ENCODE measurements at regions not wholly inside any gene's neighbourhood (a gene's known extent, or its start where the extent isn't known, plus 50 kb on each side); places are given as distances from the start of the nearest gene placed in this dataset.

DNA sequence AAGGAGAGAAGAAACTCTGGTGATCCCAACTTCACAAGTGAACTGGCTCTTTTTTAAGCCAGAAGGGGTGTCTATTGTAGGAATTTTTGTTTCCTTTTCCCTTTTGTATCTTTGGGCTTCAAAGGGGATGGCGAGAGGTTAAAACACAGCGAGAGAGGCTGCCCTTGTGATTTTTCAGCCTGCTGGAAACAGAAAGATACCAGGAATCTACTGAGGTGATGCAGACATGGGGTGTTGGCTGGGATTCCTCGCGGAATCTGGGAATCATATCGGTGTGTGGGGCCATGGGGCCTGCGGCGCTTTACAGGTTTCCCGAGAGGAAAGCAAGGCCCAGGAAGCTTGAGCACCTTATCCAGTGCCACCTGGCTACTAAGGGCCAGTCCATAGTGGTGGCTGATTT is 99.4 kb upstream of the STX18 start:
- TF ChIP-seq ZNF114 (tag by site-specific recombination; IDR thresholded peaks at IDR 0.05) = no peak
- TF ChIP-seq, protein P1, sequence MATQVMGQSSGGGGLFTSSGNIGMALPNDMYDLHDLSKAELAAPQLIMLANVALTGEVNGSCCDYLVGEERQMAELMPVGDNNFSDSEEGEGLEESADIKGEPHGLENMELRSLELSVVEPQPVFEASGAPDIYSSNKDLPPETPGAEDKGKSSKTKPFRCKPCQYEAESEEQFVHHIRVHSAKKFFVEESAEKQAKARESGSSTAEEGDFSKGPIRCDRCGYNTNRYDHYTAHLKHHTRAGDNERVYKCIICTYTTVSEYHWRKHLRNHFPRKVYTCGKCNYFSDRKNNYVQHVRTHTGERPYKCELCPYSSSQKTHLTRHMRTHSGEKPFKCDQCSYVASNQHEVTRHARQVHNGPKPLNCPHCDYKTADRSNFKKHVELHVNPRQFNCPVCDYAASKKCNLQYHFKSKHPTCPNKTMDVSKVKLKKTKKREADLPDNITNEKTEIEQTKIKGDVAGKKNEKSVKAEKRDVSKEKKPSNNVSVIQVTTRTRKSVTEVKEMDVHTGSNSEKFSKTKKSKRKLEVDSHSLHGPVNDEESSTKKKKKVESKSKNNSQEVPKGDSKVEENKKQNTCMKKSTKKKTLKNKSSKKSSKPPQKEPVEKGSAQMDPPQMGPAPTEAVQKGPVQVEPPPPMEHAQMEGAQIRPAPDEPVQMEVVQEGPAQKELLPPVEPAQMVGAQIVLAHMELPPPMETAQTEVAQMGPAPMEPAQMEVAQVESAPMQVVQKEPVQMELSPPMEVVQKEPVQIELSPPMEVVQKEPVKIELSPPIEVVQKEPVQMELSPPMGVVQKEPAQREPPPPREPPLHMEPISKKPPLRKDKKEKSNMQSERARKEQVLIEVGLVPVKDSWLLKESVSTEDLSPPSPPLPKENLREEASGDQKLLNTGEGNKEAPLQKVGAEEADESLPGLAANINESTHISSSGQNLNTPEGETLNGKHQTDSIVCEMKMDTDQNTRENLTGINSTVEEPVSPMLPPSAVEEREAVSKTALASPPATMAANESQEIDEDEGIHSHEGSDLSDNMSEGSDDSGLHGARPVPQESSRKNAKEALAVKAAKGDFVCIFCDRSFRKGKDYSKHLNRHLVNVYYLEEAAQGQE (tag by site-specific recombination; IDR thresholded peaks at IDR 0.05) = no peak
- TF ChIP-seq, protein P2, sequence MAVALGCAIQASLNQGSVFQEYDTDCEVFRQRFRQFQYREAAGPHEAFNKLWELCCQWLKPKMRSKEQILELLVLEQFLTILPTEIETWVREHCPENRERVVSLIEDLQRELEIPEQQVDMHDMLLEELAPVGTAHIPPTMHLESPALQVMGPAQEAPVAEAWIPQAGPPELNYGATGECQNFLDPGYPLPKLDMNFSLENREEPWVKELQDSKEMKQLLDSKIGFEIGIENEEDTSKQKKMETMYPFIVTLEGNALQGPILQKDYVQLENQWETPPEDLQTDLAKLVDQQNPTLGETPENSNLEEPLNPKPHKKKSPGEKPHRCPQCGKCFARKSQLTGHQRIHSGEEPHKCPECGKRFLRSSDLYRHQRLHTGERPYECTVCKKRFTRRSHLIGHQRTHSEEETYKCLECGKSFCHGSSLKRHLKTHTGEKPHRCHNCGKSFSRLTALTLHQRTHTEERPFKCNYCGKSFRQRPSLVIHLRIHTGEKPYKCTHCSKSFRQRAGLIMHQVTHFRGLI (tag by site-specific recombination; IDR thresholded peaks at IDR 0.05) = no peak

Data from HEK293 (cell line).